ENCODE measurements at regions not wholly inside any gene's neighbourhood (a gene's known extent, or its start where the extent isn't known, plus 50 kb on each side); places are given as distances from the start of the nearest gene placed in this dataset.

DNA sequence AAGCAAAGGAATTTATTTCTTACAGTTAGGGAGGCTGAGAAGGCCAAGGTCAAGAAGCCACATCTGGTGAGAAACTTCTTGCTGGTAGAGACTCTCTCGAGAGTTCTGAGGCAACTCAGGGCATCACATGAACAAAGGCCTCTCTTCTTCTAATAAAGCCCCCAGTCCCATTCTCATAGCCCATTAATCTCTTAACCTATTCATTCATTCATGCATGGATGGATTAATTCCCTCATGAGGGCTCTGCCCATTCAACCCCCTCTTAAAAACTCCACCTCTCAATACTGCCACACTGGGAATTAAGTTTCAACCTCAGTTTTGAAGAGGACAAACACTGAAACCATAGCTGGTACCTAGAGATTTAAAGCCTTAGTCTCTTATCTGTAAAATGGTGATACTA lies 217.9 kb upstream of the SPTLC3 start:
- Histone ChIP-seq H3K9ac (replicated peaks; ENCODE audit: extremely low read depth, insufficient read depth, low read length) (no peak overlapping the region), H3K9me1 (replicated peaks; ENCODE audit: control insufficient read depth, extremely low read depth, insufficient read depth, low read length) (no peaks in the 10 kb centered on the region), H2AFZ (ENCODE audit: low read depth, low read length) (no peak overlapping the region), H3K27me3 (ENCODE audit: control insufficient read depth in 2 of 2, insufficient read depth in 2 of 2, low read length in 2 of 2) (no peaks in the 10 kb centered on the region), H3K4me3 (replicated peaks in 1 of 3; ENCODE audit: insufficient read depth in 1 of 3, low read depth in 1 of 3, low read length in 3 of 3) (no peak overlapping the region), H3K9me3 (replicated peaks; ENCODE audit: control insufficient read depth, insufficient read depth, low read length) (peaks cover 2% of the 10 kb centered on the region), H3K27ac (ENCODE audit: insufficient read depth, low read depth, low read length) (no peak overlapping the region), H3K79me2 (ENCODE audit: control insufficient read depth, insufficient read depth, low read length) (no peaks in the 10 kb centered on the region), H3K4me2 (ENCODE audit: insufficient read depth, low read length) (no peak overlapping the region), H3K36me3 (ENCODE audit: control insufficient read depth in 2 of 2, extremely low read depth in 1 of 2, insufficient read depth in 2 of 2, low read length in 2 of 2) (no peaks in the 10 kb centered on the region), H4K20me1 (replicated peaks; ENCODE audit: control insufficient read depth, extremely low read depth, insufficient read depth, low read length) (no peaks in the 10 kb centered on the region), H3K4me1 (ENCODE audit: control insufficient read depth, extremely low read depth, insufficient read depth, low read length) (no peaks in the 10 kb centered on the region)
- intact Hi-C loops (cut with micrococcal nuclease): no loop called here
- CTCF ChIA-PET: no interaction called here
- BruUV-seq (replicated peaks): no TSS peak
- TF ChIP-seq EZH2 (IDR thresholded peaks at IDR 0.05; ENCODE audit: borderline replicate concordance, low read depth, low read length, severe bottlenecking) (no peak), GATA2 (IDR thresholded peaks at IDR 0.05; ENCODE audit: insufficient read depth, insufficient read length, low read depth, low read length) (no peak), POLR2AphosphoS5 (IDR thresholded peaks at IDR 0.05; ENCODE audit: insufficient read depth, low read depth, low read length) (no peak), MYC (IDR thresholded peaks at IDR 0.05; ENCODE audit: low read depth, low read length) (no peak), FOS (IDR thresholded peaks at IDR 0.05; ENCODE audit: borderline replicate concordance, insufficient read depth, low read length) (no peak), POLR2A (IDR thresholded peaks at IDR 0.05; ENCODE audit: low read depth, low read length) (no peak), JUN (IDR thresholded peaks at IDR 0.05; ENCODE audit: borderline replicate concordance, insufficient read depth, insufficient read length, low read depth) (no peak)
- TF ChIP-seq, protein P1, sequence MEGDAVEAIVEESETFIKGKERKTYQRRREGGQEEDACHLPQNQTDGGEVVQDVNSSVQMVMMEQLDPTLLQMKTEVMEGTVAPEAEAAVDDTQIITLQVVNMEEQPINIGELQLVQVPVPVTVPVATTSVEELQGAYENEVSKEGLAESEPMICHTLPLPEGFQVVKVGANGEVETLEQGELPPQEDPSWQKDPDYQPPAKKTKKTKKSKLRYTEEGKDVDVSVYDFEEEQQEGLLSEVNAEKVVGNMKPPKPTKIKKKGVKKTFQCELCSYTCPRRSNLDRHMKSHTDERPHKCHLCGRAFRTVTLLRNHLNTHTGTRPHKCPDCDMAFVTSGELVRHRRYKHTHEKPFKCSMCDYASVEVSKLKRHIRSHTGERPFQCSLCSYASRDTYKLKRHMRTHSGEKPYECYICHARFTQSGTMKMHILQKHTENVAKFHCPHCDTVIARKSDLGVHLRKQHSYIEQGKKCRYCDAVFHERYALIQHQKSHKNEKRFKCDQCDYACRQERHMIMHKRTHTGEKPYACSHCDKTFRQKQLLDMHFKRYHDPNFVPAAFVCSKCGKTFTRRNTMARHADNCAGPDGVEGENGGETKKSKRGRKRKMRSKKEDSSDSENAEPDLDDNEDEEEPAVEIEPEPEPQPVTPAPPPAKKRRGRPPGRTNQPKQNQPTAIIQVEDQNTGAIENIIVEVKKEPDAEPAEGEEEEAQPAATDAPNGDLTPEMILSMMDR (IDR thresholded peaks at IDR 0.05; ENCODE audit: extremely low read depth in 1 of 2, insufficient read depth in 1 of 2, low read depth in 1 of 2, low read length in 2 of 2): no peak
- TF ChIP-seq, protein P2, sequence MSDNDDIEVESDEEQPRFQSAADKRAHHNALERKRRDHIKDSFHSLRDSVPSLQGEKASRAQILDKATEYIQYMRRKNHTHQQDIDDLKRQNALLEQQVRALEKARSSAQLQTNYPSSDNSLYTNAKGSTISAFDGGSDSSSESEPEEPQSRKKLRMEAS (IDR thresholded peaks at IDR 0.05; ENCODE audit: insufficient read depth, insufficient read length): no peak
- no peak for FAIRE-seq
- dilution Hi-C loops (cut with MboI; ENCODE audit: extremely low pct_ligation_motif_present, low sequenced_read_pairs): no loop called here
- POLR2A ChIA-PET: no interaction called here
- DNase-seq (ENCODE audit: low read depth, low spot score): no peak
